ELF-1 (cell line): ENCODE measurements at regions not wholly inside any gene's neighbourhood (a gene's known extent, or its start where the extent isn't known, plus 50 kb on each side); places are given as distances from the start of the nearest gene placed in this dataset.
A peak's percentile ranks its signal among the peaks of the same experiment; 100 is the strongest.
"Not testable (repeated sequence)": the region's sequence is repeated elsewhere in the genome, so short reads cannot be mapped to it uniquely, and the experiment has no call there.

Experiments
- DNase-seq: peaks from one replicate; pipeline ENCODE4 v3.0.0-alpha.2; 2016; ENCODE audit warnings: low read depth, low spot score

DNA sequence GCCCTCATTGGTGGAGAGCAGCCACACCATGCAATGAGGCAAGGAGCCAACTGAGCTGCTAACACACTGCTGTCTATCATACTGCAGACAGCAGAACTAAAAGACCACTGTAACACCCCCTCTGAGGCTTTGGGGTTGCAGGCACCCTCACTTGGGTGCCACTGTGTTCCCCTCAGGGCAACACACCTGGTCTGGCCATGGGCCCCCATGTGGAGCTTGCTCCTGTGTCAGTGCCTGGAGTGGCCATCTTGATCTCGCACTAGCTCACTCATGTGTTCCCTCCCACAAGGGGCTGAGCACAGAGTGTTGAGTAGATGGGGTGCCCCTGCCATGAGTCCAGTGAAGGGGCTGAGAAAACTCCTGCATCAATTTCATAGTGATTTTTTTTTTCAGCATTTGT lies 532.4 kb upstream of the FTMT start:
- no peak for DNase-seq

DNA sequence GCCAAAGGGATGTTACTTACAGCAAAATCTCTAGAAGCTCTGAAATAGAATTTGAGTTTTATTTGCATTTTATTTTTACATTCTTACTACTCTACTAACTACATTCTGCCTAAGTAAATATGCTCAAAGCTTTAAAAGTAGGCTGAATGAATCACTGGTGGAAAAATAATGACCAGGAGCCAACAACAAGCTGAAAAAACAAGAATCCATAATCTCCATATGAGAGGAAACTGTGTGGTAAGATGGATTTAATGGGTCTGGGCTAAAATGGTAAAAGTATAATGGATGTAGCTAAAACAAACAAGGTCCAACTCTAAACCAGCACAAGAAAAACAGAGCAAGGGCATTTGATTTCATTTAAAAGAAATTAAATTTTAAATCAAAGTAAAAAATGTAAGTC lies 525.8 kb upstream of the FTMT start:
- DNase-seq: no peak

DNA sequence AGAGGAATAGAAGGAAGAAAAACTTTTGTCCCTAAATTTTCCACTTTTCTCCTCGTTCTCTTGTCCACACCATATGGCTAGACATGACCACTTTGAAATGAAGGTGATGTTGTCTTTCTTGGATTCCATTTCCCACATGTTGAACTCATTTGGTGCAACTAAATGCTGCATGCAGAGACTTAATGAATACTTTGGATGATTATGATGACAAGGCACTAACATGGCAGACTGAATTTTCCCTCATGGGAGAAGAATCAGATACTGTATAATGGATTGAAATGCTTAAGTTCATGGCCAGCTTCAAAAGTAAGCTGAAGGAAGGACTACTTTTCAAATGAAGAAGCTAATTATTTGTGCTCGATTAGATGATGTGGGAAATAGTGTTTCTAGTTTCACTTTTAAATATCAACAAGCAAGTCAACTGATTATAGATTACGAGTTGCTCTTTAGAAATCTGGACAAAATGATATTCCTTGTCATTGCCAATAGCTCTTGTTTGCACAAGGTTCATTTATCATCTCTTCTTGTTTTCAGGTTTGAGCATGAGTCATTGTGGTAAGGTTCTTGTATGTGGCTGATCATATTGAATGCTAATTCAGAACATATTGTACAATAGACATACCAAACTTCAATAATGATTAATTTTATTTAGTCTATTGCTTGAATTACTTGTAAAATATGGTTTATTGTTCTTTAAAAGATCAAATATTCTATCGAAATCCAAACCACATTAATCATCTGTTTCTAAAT lies 501.3 kb upstream of the FTMT start:
- no peak for DNase-seq

DNA sequence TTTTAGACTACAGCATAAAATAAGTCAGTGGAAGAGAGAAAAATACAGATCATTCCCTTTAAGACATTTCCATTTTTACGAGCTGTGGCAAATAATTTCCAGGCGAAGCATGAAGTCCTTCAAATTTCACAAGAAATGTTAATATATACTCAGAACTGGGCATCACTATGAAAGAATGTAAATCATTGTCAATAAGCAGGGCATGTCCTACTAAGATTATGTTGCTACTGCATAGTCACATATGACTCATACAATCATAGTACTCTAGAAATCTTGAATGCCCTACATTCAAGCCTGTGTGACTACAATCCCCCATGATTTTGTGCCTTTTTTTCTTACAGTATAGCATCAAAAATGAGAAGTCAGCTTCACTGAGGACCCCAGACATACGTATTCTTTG lies 485.2 kb upstream of the FTMT start:
- DNase-seq: no peak

DNA sequence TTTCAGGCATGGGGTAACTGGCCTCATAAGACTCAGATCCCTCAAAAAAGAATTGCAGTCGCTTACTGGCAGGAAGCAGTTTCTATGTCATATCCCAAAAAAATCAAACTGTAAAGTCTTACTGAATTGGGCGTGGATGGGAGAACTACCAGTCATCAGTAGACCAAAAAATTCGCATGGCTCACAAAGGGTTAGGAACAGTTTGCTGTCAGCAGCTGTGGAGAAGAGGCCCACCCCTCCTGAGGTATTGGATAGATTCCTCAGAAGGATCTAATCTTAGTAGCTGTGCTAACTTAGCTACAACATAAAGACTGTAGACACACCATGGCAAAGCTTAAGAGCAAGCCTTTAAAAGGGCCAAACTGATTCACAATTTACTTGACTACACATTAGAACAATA lies 478.3 kb upstream of the FTMT start:
- no peak for DNase-seq

DNA sequence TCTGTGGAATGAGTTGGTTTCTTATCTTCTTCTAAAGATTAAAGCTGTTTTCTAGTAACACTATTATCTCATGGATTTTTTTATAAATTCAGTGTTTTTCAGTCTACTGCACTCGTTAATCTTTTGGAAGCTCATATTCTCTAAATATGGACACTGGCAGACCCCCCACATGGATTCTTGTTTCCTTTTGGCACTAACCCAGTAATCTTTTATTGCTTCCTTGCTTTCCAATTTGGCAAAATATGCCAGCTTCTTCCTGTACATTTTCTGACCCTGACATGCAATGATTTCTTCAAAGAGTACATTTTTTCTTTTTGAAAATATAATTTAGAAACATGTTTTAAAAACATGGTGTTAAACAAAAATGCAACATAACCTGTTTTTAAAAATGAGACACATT lies 474.2 kb upstream of the FTMT start:
- no peak for DNase-seq

DNA sequence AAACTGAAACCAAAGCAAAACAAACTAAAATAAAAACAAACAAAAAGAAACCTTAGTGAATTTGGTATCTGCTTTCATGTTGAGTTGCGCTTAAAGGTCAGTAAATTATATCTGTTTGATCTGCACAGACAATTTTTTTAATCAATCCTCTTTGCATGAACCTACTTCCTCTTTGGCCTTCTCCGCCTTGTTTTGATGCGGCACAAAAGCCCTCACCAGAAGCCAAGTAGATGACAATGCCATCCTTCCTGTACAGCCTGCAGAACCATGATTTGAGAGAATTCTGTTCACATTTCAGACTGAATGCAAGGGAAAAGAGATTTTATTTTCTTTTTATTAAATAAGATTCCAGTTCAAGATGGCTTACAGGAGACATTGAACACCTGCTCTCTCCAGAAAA lies 473.6 kb upstream of the FTMT start:
- no peak for DNase-seq

DNA sequence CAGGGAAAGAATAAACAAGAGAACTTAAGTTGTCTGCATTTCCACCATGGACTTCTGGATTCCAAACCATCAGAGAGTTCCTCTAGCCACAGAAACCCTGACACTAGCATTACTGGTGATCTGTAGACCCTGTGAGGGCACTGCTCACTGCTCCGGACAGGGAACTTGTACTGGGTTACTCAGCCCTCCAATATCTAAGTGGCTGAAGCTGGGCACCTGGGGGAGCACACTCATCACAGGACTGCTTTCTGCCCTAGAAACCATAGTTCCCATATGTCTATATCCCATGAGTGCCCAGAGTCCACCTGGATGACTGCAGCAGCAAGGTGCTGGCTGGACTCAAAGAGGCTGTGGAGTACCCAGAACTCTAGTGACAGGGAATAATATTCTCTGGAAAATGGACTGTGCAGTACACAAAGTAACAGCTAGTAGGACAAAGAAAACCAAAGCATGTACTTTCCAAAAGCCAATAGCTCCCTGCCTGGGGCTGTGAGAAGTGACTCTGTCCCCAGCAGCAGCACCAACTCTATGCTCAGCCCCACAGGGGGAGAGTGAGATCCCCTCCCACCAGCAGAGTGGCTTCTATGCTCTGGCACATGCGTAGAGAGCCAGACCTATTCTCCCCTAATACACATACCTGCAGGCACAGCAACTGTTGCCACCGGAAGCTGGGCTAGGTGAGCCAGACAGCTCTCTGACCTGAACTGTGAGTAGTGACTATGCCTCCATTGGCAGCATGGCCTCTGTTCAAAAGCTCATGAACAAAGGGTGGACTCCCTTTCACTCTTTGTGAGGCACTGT lies 472.9 kb upstream of the FTMT start:
- peak; percentile 76 for DNase-seq

DNA sequence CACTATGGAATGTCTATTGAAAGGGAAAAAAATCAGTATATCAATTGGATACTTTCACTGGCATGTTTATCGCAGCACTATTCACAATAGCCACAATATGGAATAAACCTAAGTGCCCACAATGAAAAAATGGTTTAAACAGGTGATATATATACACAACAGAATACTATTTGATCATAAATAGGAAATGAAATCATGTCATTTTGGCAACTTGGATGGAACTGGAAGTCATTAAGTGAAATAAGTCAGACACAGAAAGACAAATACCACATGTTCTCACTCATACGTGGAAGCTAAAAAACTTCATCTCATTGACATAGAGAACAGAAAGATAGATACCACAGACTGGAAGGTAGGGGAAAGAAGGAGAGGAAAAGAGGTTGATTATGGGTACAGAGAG lies 471.6 kb upstream of the FTMT start:
- DNase-seq: no peak

DNA sequence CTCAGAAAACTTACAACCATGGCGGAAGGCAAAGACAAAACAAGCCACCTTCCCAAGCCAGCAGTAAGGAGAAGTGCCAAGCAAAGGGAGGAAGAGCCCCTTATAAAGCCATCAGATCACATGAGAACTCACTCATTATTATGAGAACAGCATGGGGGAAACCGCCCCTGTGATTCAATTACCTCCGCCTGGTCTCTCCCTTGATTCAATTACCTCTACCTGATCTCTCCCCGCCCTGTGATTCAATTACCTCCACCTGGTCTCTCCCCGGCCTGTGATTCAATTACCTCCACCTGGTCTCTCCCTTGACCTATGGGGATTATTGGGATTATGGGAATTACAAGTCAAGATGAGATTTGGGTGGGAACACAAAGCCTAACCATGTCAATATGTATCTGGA lies 467.3 kb upstream of the FTMT start:
- no peak for DNase-seq

DNA sequence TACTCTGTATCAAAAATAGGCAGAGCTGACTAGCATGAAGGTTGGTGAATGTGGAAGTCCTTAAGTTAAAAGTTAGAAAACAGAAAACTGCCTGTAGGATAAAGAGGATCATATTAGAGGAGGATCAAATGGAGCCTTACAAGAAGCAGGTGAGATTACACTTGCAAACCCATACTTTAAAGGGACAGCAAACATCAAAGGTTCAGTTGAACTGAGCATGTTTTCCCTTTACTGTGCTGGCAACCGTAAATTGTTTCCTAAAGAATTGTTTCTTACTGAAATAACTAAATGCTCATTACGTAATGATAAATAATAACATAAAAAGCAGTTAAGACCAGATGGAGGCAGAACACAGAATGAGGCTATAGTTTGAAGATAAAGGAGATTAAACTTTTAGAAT lies 465.3 kb upstream of the FTMT start:
- no peak for DNase-seq

DNA sequence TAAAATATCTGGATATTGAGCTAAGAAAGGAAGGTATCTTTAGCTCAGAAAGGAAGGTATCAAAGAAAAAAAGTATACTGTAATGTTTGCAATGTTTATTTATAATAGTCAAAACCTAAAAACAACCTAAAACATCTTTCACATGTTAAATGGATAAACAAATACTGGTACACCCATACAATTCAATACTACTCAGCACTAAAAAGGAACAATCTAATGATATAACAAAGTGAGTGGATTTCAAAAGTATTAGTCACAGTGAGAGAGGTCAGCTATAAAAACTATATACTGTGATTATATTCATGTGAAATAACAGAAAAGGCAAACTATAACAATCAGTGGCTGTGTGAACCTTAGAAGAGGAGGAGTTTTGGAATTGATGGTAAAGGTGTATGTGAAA lies 455.0 kb upstream of the FTMT start:
- DNase-seq: no peak

DNA sequence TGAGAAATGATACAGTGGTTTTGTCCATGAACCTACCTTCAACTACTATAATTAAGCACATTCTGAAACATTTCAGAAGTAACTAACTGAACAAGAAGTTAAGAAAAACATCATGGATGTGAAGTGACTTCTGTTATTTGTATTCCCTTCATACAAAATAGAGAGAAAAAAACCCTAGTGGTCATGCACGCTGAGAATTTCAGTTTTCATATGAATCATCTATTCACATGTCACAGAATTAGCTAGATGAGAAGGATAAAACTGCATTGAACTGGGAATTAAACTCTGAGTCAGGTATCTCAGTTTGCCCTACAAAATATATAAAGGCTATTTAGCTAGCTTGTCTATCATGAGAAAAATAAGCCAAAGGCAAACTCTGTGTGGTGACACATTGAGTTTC lies 451.8 kb upstream of the FTMT start:
- no peak for DNase-seq

DNA sequence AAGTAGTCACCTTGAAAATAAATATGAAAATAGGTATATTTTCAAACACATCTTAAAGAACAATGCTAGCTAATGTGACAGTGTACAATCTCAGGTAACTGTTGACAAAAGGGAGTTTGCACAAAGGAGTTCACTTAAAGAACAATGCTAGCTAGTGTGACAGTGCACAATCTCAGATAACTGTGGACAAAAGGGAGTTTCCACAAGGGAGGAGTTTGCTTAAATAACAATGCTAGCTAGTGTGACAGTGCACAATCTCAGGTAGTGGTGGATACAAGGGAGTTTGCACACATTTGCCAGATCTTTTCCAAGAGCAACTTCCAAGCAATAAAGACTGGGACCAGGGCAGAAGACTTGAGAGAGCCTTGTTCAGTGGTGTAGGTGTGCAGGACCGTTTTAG lies 442.9 kb upstream of the FTMT start:
- DNase-seq: no peak

DNA sequence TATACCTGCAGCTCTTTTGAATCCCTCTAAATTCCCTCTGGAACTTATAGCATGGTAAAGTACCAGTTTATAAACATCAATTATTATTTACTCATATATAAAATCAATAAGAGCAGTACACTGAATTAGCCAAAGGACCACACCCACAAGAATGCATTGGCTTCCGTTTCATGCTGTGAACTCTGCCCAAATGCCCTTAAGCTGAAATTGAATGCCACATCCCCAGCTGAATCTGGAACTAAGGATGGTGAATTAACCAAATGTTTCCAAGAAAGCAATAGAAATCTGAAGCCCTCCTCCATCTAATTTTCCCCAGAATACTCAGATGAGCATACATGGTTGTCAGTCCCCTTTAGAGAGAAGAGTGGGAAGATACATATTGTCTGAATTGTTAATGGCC lies 436.4 kb upstream of the FTMT start:
- no peak for DNase-seq

DNA sequence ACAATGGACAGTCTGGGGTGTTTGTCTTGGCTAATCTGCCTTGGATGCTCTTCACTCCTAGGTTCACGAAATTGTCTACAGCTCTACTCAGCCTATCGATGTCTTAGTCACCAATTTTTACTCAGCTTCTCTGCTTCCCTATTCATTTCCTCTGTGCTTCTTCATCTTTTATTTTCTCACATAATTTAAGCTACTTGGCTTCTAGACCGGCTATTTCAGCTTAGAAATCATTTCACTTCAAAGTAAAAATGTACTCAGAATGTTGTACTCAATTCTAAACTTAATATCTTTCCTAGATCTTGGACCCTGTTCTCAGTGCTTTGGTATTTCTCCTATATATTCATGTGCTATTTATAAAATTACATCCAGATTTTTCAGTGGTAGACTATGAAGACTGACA lies 430.0 kb upstream of the FTMT start:
- no peak for DNase-seq

DNA sequence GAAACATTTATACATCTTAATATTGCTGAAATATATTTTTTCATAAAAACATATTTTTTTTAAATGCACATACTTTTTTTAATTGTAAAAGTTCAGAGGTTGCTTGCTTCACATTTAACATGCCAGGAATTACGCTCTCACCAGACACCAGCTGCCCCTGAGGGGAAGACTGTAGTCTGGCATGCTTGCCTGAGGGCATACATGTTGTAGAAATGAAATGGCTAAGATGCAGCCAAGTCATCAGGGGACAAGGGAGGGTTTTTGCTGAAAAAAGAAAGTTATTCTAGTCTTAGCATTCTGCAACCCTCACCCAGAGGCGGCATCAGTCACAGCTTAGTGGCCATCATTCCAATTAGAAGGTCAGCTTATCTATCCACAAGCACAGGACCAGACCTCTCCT lies 426.7 kb upstream of the FTMT start:
- DNase-seq: no peak

DNA sequence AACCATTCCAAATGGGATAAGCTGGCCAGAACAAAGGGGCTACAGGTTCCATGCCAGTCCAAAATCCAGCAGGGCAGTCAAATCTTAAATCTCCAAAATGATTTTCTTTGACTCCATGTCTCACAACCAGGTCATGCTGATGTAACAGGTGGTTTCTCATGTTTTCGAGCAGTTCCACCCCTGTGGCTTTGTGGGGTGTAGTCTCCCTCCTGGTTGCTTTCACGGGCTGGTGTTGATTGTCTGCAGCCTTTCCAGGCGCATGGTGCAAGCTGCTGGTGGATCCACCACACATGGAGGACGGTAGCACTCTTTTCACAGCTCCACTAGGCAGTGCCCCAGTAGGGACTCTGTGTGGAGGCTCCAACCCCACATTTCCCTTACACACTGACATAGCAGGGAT lies 425.5 kb upstream of the FTMT start:
- DNase-seq: no peak

DNA sequence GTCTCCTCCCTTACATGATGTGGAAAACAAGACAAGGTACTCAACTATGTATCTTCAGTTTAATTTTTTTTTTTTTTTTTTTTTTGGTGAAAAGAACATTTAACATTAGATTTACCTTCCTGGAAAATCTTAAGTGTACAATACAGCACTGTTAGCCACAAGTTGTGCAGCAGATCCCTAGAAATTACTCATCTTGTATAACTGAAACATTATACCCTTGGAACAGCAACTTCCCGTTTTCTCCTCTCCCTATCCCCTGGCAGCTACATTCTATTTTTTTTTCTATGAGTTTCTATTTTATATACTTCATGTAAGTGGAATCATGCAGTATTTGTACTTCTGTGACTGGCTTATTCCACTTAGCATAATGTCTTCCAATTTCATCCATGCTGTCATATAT lies 421.9 kb upstream of the FTMT start:
- no peak for DNase-seq

DNA sequence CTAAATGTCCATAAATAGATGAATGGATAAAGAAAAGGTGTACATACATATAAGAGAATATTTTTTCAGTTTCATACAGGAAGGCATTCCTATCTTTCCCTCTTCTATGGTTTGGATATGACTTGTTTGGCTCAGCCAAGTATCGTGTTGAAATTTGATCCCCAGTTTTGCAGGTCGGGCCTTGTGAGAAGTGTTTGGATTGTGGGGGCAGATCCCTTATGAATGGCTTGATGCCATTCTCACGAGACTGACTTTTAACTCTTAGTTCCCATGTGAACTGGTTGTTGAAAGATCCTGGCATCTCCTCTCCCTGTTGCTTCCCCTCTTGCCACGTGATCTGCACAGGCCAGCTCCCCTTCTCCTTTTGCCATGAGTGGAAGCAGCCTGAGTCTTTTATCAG lies 421.1 kb upstream of the FTMT start:
- DNase-seq: no peak

DNA sequence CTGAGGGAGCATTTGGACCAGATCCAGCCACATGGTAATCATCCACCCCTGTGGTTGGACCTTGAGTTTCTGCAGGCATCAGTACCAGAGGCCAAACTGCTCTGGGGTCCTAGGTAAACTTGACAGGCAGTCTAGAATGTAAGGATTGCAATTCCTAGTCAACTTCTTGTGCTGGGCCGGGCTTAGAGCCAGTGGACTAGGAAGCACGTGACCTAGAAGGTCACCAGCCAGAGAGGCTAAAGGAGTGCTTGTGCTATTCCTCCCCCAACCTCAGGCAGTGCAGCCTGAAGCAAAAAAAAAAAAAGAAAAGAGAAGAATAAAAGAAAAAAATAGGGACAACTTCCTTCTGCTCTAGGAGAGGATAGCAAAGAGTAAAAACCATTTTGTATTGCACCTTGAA lies 406.2 kb upstream of the FTMT start:
- no peak for DNase-seq

DNA sequence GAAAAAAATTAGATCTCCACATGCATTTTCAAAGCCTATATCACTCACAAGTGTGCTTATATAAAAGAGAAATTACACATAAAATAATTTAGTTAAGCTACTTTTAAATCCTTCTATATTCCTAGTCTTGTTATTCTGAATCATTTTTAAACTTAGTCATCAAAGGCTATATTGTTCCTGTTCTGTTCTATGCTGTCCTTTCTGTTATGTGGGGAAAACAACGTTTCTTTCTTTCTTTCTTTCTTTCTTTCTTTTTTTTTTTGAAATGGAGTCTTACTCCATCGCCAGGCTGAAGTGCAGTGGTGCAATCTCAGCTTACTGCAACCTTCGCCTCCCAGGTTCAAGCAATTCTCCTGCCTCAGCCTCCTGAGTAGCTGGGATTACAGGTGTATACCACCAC lies 389.2 kb upstream of the FTMT start:
- no peak for DNase-seq

DNA sequence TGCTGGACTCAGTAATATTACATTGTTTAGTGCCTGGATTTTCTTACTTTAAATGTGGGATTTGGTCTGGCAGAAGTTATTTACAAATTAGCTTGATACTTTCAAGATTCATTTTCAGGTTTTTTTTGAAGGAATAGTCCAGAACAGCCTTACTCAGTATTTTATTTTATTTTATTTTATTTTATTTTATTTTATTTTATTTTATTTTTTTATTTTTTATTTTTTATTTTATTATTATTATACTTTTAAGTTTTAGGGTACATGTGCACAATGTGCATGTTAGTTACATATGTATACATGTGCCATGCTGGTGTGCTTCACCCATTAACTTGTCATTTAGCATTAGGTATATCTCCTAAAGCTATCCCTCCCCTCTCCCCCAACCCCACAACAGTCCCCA lies 380.5 kb upstream of the FTMT start:
- not testable (repeated sequence) for DNase-seq

DNA sequence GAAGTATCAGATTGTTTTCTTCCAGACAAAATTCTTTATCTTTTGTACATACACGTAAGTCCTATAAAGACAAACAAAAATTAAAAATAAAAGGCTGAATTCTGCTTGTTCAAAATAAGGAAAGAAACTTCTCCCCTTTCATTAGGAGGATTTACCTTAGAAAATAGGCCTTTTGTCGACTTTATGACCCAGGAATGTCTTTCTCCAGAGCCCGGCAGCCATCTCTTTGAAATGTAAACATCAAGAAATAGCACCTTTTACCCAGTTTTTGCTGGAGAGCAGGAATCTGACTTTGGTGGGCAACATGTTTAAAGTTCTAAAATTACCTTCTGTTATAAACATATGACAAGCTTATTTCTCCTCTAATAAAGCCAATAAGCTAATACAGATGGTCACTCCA lies 373.0 kb upstream of the FTMT start:
- peak; percentile 6 for DNase-seq
